VCaP (cell line): ENCODE measurements at regions not wholly inside any gene's neighbourhood (a gene's known extent, or its start where the extent isn't known, plus 50 kb on each side); places are given as distances from the start of the nearest gene placed in this dataset.

ENCODE experiments used
- H3K27ac ChIP-seq: fragments of 450-650 bp; 2 replicates; pipeline ENCODE4 v1.5.1; 2017
- TF ChIP-seq, protein P1 (sequence below): fragments of 450-650 bp; conservative IDR thresholded peaks from 2 replicates; pipeline ENCODE4 v1.5.1; 2017; ENCODE audit warnings: mild to moderate bottlenecking, moderate library complexity

DNA sequence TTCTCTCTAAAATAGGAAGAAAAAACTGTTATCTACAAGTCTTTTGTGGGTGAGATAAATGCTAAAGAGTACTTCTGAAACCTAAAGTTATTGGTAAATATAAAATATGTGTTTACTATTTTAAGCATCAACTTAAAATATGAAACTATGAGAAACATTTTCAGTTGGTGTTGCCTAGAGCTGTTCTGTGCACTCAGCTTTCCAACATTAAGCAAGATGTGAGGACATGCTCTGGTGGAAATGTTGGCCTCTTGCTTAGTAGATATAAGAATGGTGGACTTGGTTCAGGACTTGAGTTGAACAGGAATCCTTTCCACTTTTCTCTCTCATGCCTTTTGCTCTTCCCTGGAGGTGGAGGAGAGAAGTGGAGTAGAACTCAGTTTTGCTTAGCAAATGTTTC lies 164.1 kb upstream of the PELI2 start:
- TF ChIP-seq, protein P1, sequence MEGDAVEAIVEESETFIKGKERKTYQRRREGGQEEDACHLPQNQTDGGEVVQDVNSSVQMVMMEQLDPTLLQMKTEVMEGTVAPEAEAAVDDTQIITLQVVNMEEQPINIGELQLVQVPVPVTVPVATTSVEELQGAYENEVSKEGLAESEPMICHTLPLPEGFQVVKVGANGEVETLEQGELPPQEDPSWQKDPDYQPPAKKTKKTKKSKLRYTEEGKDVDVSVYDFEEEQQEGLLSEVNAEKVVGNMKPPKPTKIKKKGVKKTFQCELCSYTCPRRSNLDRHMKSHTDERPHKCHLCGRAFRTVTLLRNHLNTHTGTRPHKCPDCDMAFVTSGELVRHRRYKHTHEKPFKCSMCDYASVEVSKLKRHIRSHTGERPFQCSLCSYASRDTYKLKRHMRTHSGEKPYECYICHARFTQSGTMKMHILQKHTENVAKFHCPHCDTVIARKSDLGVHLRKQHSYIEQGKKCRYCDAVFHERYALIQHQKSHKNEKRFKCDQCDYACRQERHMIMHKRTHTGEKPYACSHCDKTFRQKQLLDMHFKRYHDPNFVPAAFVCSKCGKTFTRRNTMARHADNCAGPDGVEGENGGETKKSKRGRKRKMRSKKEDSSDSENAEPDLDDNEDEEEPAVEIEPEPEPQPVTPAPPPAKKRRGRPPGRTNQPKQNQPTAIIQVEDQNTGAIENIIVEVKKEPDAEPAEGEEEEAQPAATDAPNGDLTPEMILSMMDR: no peak

DNA sequence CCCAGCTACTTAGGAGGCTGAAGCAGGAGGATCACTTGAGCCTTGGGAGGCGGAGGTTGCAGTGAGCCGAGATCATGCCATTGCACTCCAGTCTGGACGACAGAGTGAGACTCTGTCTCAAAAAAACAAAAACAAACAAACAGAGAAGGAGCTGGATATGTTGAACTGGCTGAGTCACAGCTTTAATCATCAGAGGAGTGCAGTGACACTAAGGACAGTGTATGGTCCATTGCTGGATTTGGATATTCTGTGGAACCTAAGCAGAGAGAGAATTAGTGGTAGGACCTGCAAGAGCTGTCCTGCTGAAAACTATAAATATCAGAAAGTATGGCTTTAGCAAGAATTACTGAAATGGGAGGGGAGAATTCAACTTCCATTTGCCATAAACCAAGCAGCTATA lies 163.0 kb upstream of the PELI2 start:
- no peak overlapping the region for H3K27ac ChIP-seq
- TF ChIP-seq, protein P1: no peak

More for the DNA sequence above, 164.1 kb upstream of the PELI2 start:
- H3K27ac ChIP-seq: no peak overlapping the region

DNA sequence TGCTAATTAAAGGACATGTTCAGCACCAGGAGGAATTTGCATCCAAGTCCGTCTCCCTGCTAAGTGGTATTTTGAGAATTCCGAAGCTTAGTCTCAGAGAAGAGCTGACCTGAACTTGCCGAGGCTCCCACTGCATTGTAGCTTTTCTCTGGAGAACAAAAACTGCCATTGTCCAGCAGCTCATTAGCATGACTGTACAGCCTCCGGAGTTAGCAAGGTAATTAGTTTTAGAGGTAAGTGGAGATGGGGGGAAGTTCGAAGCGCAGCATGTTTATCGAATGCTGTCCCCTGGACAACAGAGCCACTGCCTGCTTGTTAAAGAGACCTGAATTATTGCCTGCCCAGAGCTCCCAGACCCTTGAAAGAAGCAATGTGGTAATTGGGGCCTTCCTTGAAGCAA lies 160.3 kb upstream of the PELI2 start:
- TF ChIP-seq, protein P1: no peak
- H3K27ac ChIP-seq: no peak overlapping the region

DNA sequence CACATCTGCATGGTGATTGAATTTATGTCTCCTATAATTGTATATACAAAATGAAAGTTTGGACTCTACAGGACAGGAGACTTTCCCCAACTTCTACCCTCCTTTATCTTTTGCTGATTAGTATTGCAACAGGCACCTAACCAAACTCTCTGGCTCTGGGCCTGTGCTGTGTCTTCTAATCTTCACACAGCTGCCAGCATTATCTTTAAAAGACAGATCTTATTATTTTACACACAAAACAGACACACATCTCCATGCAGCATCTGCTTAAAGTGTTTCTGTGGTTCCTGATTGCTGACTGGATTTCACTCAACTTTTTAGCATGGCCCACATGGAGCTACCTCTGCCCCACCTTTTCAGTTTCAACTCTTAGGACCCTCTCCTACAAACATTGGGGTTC lies 154.9 kb upstream of the PELI2 start:
- H3K27ac ChIP-seq: no peak overlapping the region
- TF ChIP-seq, protein P1: no peak

DNA sequence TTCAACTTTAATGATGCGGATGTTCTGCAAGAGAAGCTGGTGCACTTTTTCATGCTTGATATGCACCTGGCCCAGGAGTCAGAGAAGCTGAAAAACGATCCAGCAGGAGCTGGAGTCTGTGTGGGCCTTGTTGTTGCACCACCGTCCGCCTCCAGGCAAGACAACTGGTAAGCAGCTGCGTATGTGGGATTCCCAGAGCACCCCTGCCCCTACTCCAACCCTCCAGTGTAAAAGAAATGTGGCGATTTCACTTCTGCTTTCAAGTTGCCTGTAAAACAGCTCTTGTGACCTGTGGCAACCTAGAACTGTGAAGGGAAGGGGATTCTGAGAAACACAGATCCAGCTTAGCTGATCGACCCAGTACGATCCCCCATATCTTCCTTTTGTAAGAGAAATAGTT lies 154.1 kb upstream of the PELI2 start:
- TF ChIP-seq, protein P1: no peak
- H3K27ac ChIP-seq: no peak overlapping the region

DNA sequence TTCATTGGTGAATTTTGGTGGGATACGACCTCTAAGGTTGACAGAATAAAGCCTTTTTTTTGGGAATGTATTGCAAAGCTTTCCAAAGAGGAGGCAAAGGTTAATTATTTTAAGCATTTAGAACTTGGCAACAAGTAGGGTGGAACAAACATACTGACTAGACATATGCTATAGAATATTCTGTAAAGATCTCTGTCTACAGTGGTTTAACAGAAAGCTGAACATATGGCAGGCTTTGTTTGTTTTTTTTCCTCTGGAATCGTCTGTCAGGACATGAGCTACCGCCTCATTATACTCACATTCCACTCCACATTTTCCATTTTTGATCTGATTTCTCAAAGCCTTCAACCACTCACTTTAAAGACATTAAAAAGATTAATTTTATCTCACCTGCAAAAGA lies 153.4 kb upstream of the PELI2 start:
- TF ChIP-seq, protein P1: no peak
- no peak overlapping the region for H3K27ac ChIP-seq

DNA sequence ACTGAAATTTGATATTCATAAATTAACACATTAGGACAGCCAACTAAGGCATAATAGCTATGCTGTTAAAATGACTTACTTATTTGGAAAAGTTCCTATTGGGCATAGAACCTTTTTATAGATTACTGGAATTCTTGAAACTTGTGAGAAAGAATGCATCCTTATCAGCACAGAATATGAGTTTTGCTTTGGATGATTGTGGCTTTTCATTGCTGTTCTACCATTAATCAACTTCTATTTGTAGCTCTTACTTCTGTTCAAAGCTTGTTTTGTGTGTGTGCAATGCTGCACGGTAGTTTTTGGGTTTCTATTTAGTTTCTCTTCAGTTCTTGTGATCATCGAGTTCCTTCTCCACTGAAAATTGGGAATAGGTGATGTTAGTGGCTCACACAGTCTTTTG lies 152.4 kb upstream of the PELI2 start:
- no peak overlapping the region for H3K27ac ChIP-seq
- TF ChIP-seq, protein P1: no peak

DNA sequence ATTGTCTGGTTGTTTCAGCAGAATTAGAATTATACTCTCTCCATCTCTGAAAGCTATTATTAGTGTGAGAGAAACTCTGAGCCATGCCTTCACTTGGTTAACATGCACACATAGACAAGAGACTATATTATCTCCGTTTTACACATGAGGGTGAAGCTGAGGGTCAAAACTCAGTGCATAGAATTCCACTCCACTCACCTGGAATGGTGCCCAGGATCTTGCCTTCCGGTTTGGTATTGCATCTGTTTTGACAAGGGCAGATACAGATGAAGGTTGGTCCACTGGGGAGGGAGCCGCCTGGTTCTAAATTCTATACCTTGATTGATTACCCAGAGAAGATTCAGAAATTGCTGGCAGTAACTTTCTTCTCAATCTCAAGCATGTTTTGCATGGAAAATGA lies 149.5 kb upstream of the PELI2 start:
- TF ChIP-seq, protein P1: no peak
- H3K27ac ChIP-seq: no peak overlapping the region
